GM21515 (cell line): ENCODE measurements at regions not wholly inside any gene's neighbourhood (a gene's known extent, or its start where the extent isn't known, plus 50 kb on each side); places are given as distances from the start of the nearest gene placed in this dataset.

Experiments
- ATAC-seq: cut with Tn5 transposase; IDR thresholded peaks from one replicate; pipeline ENCODE4 v1.9.1; 2021; ENCODE audit not compliant: unreplicated experiment

- no peak for ATAC-seq
Observed at GRCh38 chr20:48212806-48213509, 427.7 kb upstream of the SULF2 start.

- ATAC-seq = no peak
Observed at GRCh38 chr20:48211847-48212246, 426.6 kb upstream of the SULF2 start.

- ATAC-seq = no peak
Observed at GRCh38 chr20:48211238-48211637, 426.0 kb upstream of the SULF2 start.

GRCh38 chr20:48210111-48211027, 425.1 kb upstream of the SULF2 start:
- ATAC-seq = no peak

GRCh38 chr20:48209102-48209501, 423.8 kb upstream of the SULF2 start:
- no peak for ATAC-seq

- no peak for ATAC-seq
Observed at GRCh38 chr20:48208176-48208575, 422.9 kb upstream of the SULF2 start.

GRCh38 chr20:48207505-48207904, 422.2 kb upstream of the SULF2 start:
- ATAC-seq = no peak

- no peak for ATAC-seq
Observed at GRCh38 chr20:48205786-48206185, 420.5 kb upstream of the SULF2 start.

- ATAC-seq = no peak
Observed at GRCh38 chr20:48205281-48205782, 420.1 kb upstream of the SULF2 start.

GRCh38 chr20:48204499-48204898, 419.2 kb upstream of the SULF2 start:
- no peak for ATAC-seq

- no peak for ATAC-seq
Observed at GRCh38 chr20:48203252-48203651, 418.0 kb upstream of the SULF2 start.

- no peak for ATAC-seq
Observed at GRCh38 chr20:48202334-48203113, 417.2 kb upstream of the SULF2 start.

- no peak for ATAC-seq
Observed at GRCh38 chr20:48201885-48202284, 416.6 kb upstream of the SULF2 start.

- no peak for ATAC-seq
Observed at GRCh38 chr20:48201188-48201587, 415.9 kb upstream of the SULF2 start.

- no peak for ATAC-seq
Observed at GRCh38 chr20:48198929-48199451, 413.7 kb upstream of the SULF2 start.

- ATAC-seq = no peak
Observed at GRCh38 chr20:48197066-48197465, 411.8 kb upstream of the SULF2 start.

GRCh38 chr20:48196486-48196885, 411.2 kb upstream of the SULF2 start:
- ATAC-seq = no peak

GRCh38 chr20:48196001-48196400, 410.7 kb upstream of the SULF2 start:
- no peak for ATAC-seq

- no peak for ATAC-seq
Observed at GRCh38 chr20:48195121-48195870, 410.0 kb upstream of the SULF2 start.

- ATAC-seq = no peak
Observed at GRCh38 chr20:48194583-48194982, 409.3 kb upstream of the SULF2 start.
